Spleen (tissue), 11 donors: ENCODE measurements at regions not wholly inside any gene's neighbourhood (a gene's known extent, or its start where the extent isn't known, plus 50 kb on each side); places are given as distances from the start of the nearest gene placed in this dataset.

ENCODE experiments used
- DNase-seq: peaks from one replicate; pipeline ENCODE4 v3.0.0-alpha.2; 2020
- H3K27ac ChIP-seq, 8 donors: fragments of 200-600 bp; sonication (generic) in 7 of 8; 1 replicate in 4 of 8; 2 replicates in 4 of 8; pipeline versions ENCODE4 v1.5.0 to v1.8.0; 2016 to 2021; ENCODE audit warnings: inconsistent platforms in 4 of 8, mild to moderate bottlenecking in 4 of 8, moderate library complexity in 1 of 8
- H3K27me3 ChIP-seq, 7 donors: fragments of 200-600 bp; sonication (generic) in 6 of 7; replicated peaks in 1 of 7; 1 replicate in 4 of 7; 2 replicates in 3 of 7; pipeline versions ENCODE4 v1.5.0 to v1.8.0; 2016 to 2021; ENCODE audit warnings: inconsistent platforms in 3 of 7, mild to moderate bottlenecking in 1 of 7
- H3K36me3 ChIP-seq, 6 donors: fragments of 200-600 bp; sonication (generic) in 5 of 6; 1 replicate in 4 of 6; 2 replicates in 2 of 6; pipeline versions ENCODE4 v1.5.0 to v1.8.0; 2016 to 2021; ENCODE audit warnings: inconsistent platforms in 2 of 6
- H3K4me1 ChIP-seq, 6 donors: fragments of 200-600 bp; sonication (generic) in 5 of 6; 1 replicate in 3 of 6; 2 replicates in 3 of 6; pipeline versions ENCODE4 v1.5.0 to v1.8.0; 2016 to 2021; ENCODE audit warnings: inconsistent platforms in 3 of 6
- H3K4me3 ChIP-seq, 8 donors: fragments of 200-600 bp; sonication (generic) in 7 of 8; 1 replicate in 4 of 8; 2 replicates in 4 of 8; pipeline versions ENCODE4 v1.5.0 to v1.8.0; 2016 to 2021; ENCODE audit warnings: inconsistent platforms in 4 of 8, mild to moderate bottlenecking in 4 of 8, moderate library complexity in 2 of 8
- H3K9me3 ChIP-seq, 8 donors: fragments of 200-600 bp; sonication (generic) in 7 of 8; 1 replicate in 4 of 8; 2 replicates in 4 of 8; pipeline versions ENCODE4 v1.5.0 to v1.8.0; 2016 to 2021; ENCODE audit warnings: inconsistent platforms in 4 of 8
- POLR2A ChIP-seq, 3 donors: fragments of 450-650 bp; IDR thresholded peaks; one replicate each; pipeline ENCODE4 v1.5.1; 2017; ENCODE audit warnings: antibody characterized with exemption in 3 of 3, mild to moderate bottlenecking in 1 of 3
- POLR2AphosphoS5 ChIP-seq, 3 donors: sonication (generic); formaldehyde crosslinking; IDR thresholded peaks; one replicate each; pipeline ENCODE4 v1.5.1; 2017; ENCODE audit warnings: antibody characterized with exemption in 3 of 3
- WGBS, 5 donors: extraction: QIAGEN DNeasy Blood & Tissue Kit in 3 of 5; methylation state at CpG; one replicate each; pipeline versions ENCODE4 v1.1.5 to v1.1.7; 2013 to 2018; 5-methylcytosine and 5-hydroxymethylcytosine counted together
- intact Hi-C: fragments of 100-400 bp; cut with DNase I; formaldehyde crosslinking; loops from one replicate; pipeline ENCODE4 v1.15.0; 2023; ENCODE audit warnings: low total_unique reads
- TF ChIP-seq, protein P1 (sequence below), 11 experiments: fragments of 200-600 bp in 7 of 11; fragments of 450-650 bp in 4 of 11; sonication (generic) in 4 of 11; IDR thresholded peaks in 8 of 11; conservative IDR thresholded peaks in 3 of 11; 1 replicate in 7 of 11; 2 replicates in 4 of 11; pipeline versions ENCODE4 v1.4.0 to v1.8.0; 2016 to 2021; ENCODE audit warnings: antibody characterized with exemption in 11 of 11, inconsistent platforms in 4 of 11, mild to moderate bottlenecking in 1 of 11
- donor health status: healthy with polysubstance abuse.
- donor health status: DM: no; HTN: no; CAD: no; lungs with moderate emphysema.
- donor health status: DM: no; HTN: no; CAD: no.
- donor health status: Bipolar disorder and iron deficiency.
- donor health status: healthy.
- donor health status: DM: no; HTN: no; CAD: no.
- donor health status: DM: yes; HTN: yes; CAD: no.

DNA sequence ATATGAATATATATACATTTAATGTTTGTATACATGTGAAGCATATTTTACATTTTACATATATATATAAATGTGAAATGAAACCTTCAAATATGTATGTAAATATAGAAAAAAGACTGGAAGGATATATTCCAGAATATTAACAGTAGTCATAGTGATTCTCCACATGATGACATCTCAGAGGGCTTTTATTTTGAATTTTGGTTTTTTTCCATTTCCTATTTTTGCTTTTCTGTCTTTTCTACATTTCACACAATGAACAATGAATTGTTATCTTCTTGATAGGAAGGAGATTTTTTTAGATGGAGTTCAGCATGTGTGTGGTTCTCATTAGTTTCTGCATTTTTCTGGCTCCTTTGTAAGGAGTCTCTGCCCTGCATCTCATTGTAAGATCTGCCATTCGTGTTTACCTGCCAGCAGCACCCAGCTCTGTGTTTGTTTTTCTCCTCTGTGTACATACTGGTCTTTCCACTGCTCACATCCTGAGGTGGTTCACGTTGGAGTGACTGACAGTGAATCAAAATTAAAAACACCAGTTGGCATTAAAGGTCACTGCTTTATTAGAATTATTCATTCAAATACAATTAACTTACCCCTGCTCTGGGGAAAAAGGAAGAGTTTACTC is 425.3 kb upstream of the MDFIC2 start:
- Histone ChIP-seq H3K36me3 (no peaks in the 10 kb centered on the region), H3K9me3 (no peaks in the 10 kb centered on the region), H3K4me1 (no peaks in the 10 kb centered on the region), H3K27ac (no peak overlapping the region), H3K4me3 (no peak overlapping the region), H3K27me3 (no peaks in the 10 kb centered on the region)
- intact Hi-C loops, result no loop called here
- TF ChIP-seq POLR2A (IDR thresholded peaks at IDR 0.05) (no peak), POLR2AphosphoS5 (IDR thresholded peaks at IDR 0.05) (no peak)
- TF ChIP-seq, protein P1, sequence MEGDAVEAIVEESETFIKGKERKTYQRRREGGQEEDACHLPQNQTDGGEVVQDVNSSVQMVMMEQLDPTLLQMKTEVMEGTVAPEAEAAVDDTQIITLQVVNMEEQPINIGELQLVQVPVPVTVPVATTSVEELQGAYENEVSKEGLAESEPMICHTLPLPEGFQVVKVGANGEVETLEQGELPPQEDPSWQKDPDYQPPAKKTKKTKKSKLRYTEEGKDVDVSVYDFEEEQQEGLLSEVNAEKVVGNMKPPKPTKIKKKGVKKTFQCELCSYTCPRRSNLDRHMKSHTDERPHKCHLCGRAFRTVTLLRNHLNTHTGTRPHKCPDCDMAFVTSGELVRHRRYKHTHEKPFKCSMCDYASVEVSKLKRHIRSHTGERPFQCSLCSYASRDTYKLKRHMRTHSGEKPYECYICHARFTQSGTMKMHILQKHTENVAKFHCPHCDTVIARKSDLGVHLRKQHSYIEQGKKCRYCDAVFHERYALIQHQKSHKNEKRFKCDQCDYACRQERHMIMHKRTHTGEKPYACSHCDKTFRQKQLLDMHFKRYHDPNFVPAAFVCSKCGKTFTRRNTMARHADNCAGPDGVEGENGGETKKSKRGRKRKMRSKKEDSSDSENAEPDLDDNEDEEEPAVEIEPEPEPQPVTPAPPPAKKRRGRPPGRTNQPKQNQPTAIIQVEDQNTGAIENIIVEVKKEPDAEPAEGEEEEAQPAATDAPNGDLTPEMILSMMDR (IDR thresholded peaks at IDR 0.05 in 8 of 11, conservative IDR thresholded peaks at IDR 0.05 in 3 of 11), result no peak
- WGBS, 5 donors, result 8 to 21% (median 17%) methylated on average over 2 of the region's 2 CpGs
- no peak for DNase-seq

DNA sequence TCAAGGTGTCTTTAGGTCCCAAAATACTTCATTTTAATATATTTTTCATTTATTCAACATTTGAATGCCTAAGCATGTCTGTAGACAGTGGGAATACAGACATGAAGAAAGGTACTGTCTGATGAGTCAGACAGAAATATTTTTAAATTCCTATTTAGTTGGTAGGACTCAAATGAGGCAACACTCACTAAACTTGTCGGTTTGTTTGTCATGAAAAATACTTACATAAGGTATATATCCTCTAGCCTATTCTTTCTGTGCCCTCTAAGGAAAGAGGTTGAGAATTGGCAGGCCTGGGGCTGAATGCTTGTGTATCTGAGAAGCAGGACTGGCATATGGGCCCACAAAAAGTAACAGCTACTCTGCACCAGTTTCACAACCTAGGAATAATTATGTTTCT is 423.6 kb upstream of the MDFIC2 start:
- DNase-seq, result no peak
- no peaks in the 10 kb centered on the region for H3K27me3 ChIP-seq
- H3K4me3 ChIP-seq, result no peak overlapping the region
- intact Hi-C loops, result no loop called here
- WGBS, 5 donors, result 77 to 88% (median 78%) methylated on average over 1 of the region's 1 CpG
- H3K36me3 ChIP-seq, result no peaks in the 10 kb centered on the region
- H3K4me1 ChIP-seq, result no peaks in the 10 kb centered on the region
- H3K27ac ChIP-seq, result no peak overlapping the region
- H3K9me3 ChIP-seq, result no peaks in the 10 kb centered on the region
- TF ChIP-seq, protein P1 (IDR thresholded peaks at IDR 0.05 in 8 of 11, conservative IDR thresholded peaks at IDR 0.05 in 3 of 11), result no peak
- TF ChIP-seq POLR2A (IDR thresholded peaks at IDR 0.05) (no peak), POLR2AphosphoS5 (IDR thresholded peaks at IDR 0.05) (no peak)

- Histone ChIP-seq H3K4me3 (no peak overlapping the region), H3K9me3 (no peaks in the 10 kb centered on the region), H3K27me3 (no peaks in the 10 kb centered on the region), H3K4me1 (no peaks in the 10 kb centered on the region), H3K27ac (no peak overlapping the region), H3K36me3 (no peaks in the 10 kb centered on the region)
- intact Hi-C loops, result no loop called here
- WGBS, 5 donors, result 94 to 97% (median 95%) methylated on average over 3 of the region's 3 CpGs
- TF ChIP-seq, protein P1 (IDR thresholded peaks at IDR 0.05 in 8 of 11, conservative IDR thresholded peaks at IDR 0.05 in 3 of 11), result no peak
- TF ChIP-seq POLR2A (IDR thresholded peaks at IDR 0.05), result no peak
- TF ChIP-seq POLR2AphosphoS5 (IDR thresholded peaks at IDR 0.05), result no peak
- DNase-seq, result no peak
Measured at GRCh38 chr3:70734756-70735155, 422.3 kb upstream of the MDFIC2 start.

- Histone ChIP-seq H3K4me1 (no peaks in the 10 kb centered on the region), H3K4me3 (no peak overlapping the region), H3K27me3 (no peaks in the 10 kb centered on the region), H3K36me3 (no peaks in the 10 kb centered on the region), H3K27ac (no peak overlapping the region), H3K9me3 (no peaks in the 10 kb centered on the region)
- no peak for DNase-seq
- WGBS, 5 donors, result 84 to 95% (median 94%) methylated on average over 2 of the region's 2 CpGs
- intact Hi-C loops, result no loop called here
- TF ChIP-seq, protein P1 (IDR thresholded peaks at IDR 0.05 in 8 of 11, conservative IDR thresholded peaks at IDR 0.05 in 3 of 11), result no peak
- TF ChIP-seq POLR2A (IDR thresholded peaks at IDR 0.05) (no peak), POLR2AphosphoS5 (IDR thresholded peaks at IDR 0.05) (no peak)
Measured at GRCh38 chr3:70731046-70731445, 418.6 kb upstream of the MDFIC2 start.
